Stimulated activated CD4-positive, alpha-beta T cell treated with anti-CD3 and anti-CD28 coated beads, Interleukin-1b, Interleukin-23, amount 100 ng/mL, for 48 hours (primary cell): ENCODE measurements at regions not wholly inside any gene's neighbourhood (a gene's known extent, or its start where the extent isn't known, plus 50 kb on each side); places are given as distances from the start of the nearest gene placed in this dataset.

ENCODE experiments used
- DNase-seq: peaks from one replicate; pipeline ENCODE4 v3.0.0-alpha.2; 2020

DNA sequence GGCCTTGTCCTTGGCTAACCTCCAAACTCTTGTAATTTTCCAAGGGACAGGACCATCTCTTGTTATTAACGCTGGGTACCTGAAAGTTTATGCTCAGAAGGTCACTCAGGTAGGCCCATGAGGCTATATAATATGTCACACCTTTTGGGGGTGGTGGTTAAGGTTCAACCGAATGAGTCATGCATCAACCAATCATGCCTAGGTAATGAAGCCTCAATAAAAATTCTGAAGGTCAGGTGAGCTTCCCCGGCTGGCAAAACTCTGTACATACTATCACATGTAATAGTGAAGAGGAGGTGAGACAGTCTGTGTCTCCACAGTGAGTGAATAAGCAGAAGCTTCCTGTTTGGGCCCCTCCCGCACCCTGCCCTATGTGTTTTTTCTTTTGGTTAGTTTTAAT is 424.9 kb downstream of the PCDH17 start:
- DNase-seq, result no peak

DNA sequence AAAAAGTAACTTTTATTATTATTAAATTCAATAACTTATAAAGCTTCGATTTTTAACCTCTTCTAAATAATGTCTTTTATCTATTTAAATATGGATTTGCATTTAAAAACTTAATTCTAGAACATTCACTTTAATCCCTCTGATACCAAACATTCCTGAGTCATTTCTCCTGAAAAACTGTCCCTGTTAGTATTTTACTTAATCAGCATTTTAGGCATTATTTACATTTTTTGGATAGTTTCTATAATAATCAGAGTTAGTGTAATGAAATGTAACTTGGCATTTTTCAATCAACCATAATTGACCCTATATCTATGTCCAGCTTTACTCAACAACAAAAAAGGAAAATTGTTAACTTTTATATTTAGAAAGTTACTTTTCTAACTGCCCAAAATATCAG is 428.1 kb downstream of the PCDH17 start:
- DNase-seq, result no peak

GRCh38 chr13:58080806-58081205 is 449.3 kb downstream of the PCDH17 start:
- DNase-seq, result no peak

GRCh38 chr13:58081301-58081820 is 449.8 kb downstream of the PCDH17 start:
- no peak for DNase-seq

DNA sequence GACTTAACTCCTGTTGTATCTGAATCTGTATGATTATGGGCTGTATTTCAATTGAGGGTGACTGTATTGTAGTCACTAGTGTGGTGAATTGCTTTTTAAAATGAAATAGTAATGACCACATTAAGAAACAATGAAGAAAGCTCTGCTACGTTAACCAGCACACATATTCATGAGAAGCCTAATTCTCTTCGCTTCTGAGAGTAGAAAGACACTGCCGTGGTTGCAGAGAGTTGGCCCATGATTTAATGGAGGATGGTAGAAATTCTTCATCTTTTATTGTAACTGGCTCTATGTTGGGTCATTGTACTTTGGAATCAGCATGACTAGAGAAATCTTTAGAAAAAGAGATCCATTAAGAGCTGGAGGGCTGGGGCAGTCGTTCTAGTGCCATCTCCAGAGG is 451.5 kb downstream of the PCDH17 start:
- no peak for DNase-seq

- DNase-seq, result no peak
Observed at GRCh38 chr13:58085274-58085673, 453.7 kb downstream of the PCDH17 start.

DNA sequence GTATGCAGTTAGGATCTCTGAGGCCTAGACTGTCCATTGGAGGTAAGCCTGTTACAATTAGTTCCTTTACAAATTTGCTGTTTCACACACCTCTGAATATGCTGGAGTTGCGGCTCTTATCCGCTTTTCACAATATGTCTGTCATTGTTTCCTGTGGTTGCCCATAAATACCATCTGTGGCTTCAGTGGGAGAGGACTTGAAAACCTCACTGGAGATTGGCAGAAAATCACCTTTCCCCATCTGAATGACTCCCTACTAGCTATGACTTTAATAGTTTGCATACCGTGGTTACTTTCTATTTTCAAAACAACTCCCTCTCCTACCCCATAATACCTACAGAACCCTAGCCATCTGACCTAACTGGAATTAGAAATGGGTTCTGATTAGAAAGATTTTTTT is 454.3 kb downstream of the PCDH17 start:
- no peak for DNase-seq

- no peak for DNase-seq
Observed at GRCh38 chr13:58087566-58087965, 456.0 kb downstream of the PCDH17 start.

DNA sequence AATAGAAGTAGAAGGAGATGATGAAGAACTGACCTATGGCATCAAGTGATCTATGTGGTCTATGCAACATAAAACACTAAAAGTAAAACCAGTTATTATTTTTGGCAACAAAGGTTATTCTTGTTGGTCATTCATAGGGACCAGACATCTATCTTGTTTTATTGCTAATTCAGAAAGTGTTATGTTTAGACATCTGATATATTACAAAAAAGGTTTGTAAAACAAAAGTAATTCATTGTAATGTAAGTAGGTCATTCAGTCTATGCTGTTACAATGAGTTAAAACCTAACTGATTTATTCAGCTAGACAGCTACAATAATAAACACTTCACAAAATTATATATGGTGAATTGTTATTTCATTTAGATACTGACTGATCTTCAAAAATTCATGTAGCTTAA is 461.9 kb downstream of the PCDH17 start:
- no peak for DNase-seq

- no peak for DNase-seq
Observed at GRCh38 chr13:58097831-58098230, 466.3 kb downstream of the PCDH17 start.

DNA sequence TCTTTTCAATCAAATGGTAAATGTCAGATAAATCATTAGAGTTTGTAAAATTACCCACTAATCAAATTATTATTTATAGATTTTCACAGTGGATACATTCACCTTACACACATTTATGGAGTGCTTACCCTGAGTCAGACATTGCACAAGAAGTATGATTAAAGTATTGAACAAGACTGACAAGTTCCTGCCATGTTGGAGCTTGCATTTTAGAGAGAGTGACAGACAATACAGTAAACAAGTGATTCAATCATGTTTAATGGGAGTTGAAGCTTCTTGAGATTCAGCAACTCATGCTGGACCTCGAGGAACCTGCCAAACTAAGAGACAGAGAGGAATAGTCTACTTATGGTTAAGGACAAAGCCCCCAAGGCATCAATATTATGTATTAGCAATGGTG is 487.8 kb downstream of the PCDH17 start:
- no peak for DNase-seq

- no peak for DNase-seq
Observed at GRCh38 chr13:58119804-58120203, 488.3 kb downstream of the PCDH17 start.

- no peak for DNase-seq
Observed at GRCh38 chr13:58126496-58126895, 495.0 kb downstream of the PCDH17 start.

DNA sequence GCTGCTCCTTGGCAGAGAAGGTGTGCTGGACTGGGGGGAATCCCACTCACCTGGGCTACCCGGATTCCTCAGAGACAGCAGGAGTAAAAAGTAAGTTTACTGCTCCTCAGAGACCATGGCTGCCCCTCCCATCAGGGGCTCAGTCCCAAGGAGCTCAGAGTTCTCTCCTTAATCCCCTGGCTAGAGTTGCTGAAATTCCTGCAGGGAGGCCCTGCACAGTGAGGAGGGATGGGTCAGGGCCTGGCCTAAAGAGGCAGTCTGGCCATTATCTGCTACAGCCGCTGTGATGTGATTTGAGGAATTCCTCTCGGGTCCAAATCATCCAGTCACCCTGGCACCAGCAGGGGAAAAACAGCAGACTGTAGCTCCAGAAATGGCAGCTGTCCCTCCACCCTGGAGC is 502.5 kb downstream of the PCDH17 start:
- no peak for DNase-seq

DNA sequence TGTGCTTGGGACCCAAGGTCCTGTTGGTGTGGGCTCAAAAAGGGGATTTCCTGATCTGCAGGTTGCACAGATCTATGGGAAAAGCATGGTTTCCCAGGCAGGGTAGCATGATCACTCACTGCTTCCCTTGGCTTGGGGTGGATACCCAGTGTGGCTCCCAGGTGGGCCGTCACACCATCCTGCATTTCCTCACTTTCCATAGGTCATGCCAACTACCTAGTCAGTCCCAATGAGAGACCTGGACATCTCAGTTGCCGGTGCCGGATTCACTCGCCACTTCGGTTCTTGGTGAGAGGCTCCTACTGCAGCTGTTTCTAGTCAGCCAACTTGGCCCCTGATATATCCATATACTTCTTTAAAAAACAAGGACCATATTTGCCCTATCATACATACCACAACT is 503.0 kb downstream of the PCDH17 start:
- no peak for DNase-seq

GRCh38 chr13:58142952-58143351 is 511.4 kb downstream of the PCDH17 start:
- no peak for DNase-seq

GRCh38 chr13:58144616-58145015 is 513.1 kb downstream of the PCDH17 start:
- DNase-seq, result no peak

DNA sequence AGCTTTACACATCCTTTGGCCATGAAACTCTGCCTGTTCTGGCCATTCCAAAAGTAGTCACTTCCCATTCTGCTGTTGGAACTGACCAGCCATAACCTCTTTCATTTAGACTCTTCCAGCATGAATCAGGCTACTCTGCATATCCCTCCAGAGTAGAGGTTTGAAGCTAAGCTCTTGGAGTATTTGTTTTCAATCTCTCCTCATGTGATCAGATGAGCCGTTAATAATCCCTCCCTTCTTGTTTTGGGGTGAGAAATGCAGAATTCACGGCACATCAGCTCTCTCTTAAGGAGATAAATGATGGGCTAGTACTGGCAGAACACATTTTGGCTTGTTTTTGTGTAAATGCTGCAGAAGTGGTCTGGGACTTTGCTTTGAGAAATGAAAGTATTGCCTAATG is 519.9 kb downstream of the PCDH17 start:
- DNase-seq, result no peak

- no peak for DNase-seq
Observed at GRCh38 chr13:58160980-58161379, 529.4 kb downstream of the PCDH17 start.

GRCh38 chr13:58165617-58166016 is 534.1 kb downstream of the PCDH17 start:
- no peak for DNase-seq

- DNase-seq, result no peak
Observed at GRCh38 chr13:58181111-58181510, 549.6 kb downstream of the PCDH17 start.

- no peak for DNase-seq
Observed at GRCh38 chr13:58187881-58188280, 556.3 kb downstream of the PCDH17 start.

- no peak for DNase-seq
Observed at GRCh38 chr13:58190577-58190976, 559.0 kb downstream of the PCDH17 start.

DNA sequence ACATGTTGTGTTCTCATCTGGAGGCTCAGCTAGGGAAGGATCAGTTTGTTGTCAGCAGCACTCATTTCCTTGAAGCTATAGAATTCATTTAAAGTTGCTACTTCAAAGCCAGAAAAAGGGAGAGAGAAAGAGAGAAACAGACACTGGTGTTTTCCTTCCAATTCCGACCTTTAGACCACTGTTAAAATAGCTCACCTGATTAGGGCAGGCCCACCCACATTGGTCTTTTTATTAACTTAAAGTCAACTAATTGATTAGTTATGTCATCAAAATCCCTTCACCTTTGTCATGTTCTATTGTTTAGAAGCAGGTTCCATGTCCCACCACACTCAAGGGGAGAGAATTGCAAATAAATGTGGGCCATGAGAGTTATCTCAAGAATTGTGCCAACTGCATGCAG is 560.2 kb downstream of the PCDH17 start:
- DNase-seq, result no peak

GRCh38 chr13:58202099-58202498 is 570.6 kb downstream of the PCDH17 start:
- DNase-seq, result no peak

DNA sequence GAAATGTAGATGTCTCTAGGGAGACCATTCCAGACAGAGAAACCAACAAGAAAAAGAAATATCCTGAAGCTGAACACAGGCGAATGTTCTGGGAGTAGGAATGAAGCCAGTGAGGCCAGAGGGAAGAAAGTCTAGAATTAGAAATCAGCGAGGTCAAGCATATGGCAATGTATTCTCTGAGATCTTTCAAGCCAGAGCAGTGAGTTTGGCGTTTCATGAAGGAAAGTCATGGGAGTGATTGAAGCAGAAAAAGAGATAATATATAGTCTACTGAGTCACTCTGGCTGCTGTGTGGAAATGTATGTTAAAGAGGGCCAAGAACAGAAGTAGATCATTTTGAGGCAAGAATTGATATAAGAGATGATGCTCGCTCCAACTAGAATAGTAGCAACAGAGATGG is 576.0 kb downstream of the PCDH17 start:
- DNase-seq, result no peak
